Parathyroid adenoma (tissue), 2 donors: ENCODE measurements at regions not wholly inside any gene's neighbourhood (a gene's known extent, or its start where the extent isn't known, plus 50 kb on each side); places are given as distances from the start of the nearest gene placed in this dataset.

Experiments used
- H2AFZ ChIP-seq: fragments of 300-600 bp; sonication (generic); one replicate; pipeline ENCODE4 v1.7.0; 2017; ENCODE audit warnings: antibody characterized with exemption, mild to moderate bottlenecking
- H3K27ac ChIP-seq: fragments of 300-600 bp; sonication (generic); one replicate; pipeline ENCODE4 v1.7.0; 2017
- H3K27me3 ChIP-seq: fragments of 300-600 bp; sonication (generic); one replicate; pipeline ENCODE4 v1.7.0; 2017; ENCODE audit warnings: low read length; ENCODE audit not compliant: control insufficient read depth, insufficient read depth
- H3K36me3 ChIP-seq: fragments of 300-600 bp; sonication (generic); one replicate; pipeline ENCODE4 v1.7.0; 2017; ENCODE audit warnings: low read length; ENCODE audit not compliant: control insufficient read depth, insufficient read depth
- H3K4me1 ChIP-seq: fragments of 300-600 bp; sonication (generic); one replicate; pipeline ENCODE4 v1.7.0; 2017; ENCODE audit warnings: control low read depth
- H3K4me2 ChIP-seq: fragments of 300-600 bp; sonication (generic); one replicate; pipeline ENCODE4 v1.7.0; 2017; ENCODE audit warnings: low read length
- H3K4me3 ChIP-seq: fragments of 300-600 bp; sonication (generic); one replicate; pipeline ENCODE4 v1.7.0; 2017; ENCODE audit warnings: low read depth, low read length
- H3K79me2 ChIP-seq: fragments of 300-600 bp; sonication (generic); one replicate; pipeline ENCODE4 v1.7.0; 2017; ENCODE audit warnings: control low read depth
- H3K9ac ChIP-seq: fragments of 300-600 bp; sonication (generic); one replicate; pipeline ENCODE4 v1.7.0; 2017; ENCODE audit warnings: mild to moderate bottlenecking
- H3K9me3 ChIP-seq: fragments of 300-600 bp; sonication (generic); one replicate; pipeline ENCODE4 v1.7.0; 2017; ENCODE audit warnings: low read length; ENCODE audit not compliant: control insufficient read depth
- CTCF ChIP-seq: fragments of 300-600 bp; sonication (generic); IDR thresholded peaks from one replicate; pipeline ENCODE4 v1.7.0; 2017; ENCODE audit warnings: antibody characterized with exemption, mild to moderate bottlenecking
- donor health status: primary hyperparathyroidism.

- H3K27ac ChIP-seq, result no peak overlapping the region
- H3K27me3 ChIP-seq, result no peaks in the 10 kb centered on the region
- H3K9me3 ChIP-seq, result no peaks in the 10 kb centered on the region
- H3K4me3 ChIP-seq, result no peak overlapping the region
- H3K9ac ChIP-seq, result no peak overlapping the region
- H3K4me1 ChIP-seq, result peaks cover 4% of the 10 kb centered on the region
- H3K4me2 ChIP-seq, result no peak overlapping the region
- TF ChIP-seq CTCF, result no peak
- no peaks in the 10 kb centered on the region for H3K36me3 ChIP-seq
- H2AFZ ChIP-seq, result no peak overlapping the region
- peaks cover 16% of the 10 kb centered on the region for H3K79me2 ChIP-seq
These were observed 129.8 kb upstream of the LIMCH1 start for GRCh38 chr4:41408150-41408549.

- no peak for TF ChIP-seq CTCF
- no peak overlapping the region for H3K4me2 ChIP-seq
- no peak overlapping the region for H3K27ac ChIP-seq
- no peak overlapping the region for H2AFZ ChIP-seq
- no peaks in the 10 kb centered on the region for H3K27me3 ChIP-seq
- no peaks in the 10 kb centered on the region for H3K9me3 ChIP-seq
- peaks cover 4% of the 10 kb centered on the region for H3K4me1 ChIP-seq
- peaks cover 15% of the 10 kb centered on the region for H3K79me2 ChIP-seq
- H3K4me3 ChIP-seq, result no peak overlapping the region
- no peak overlapping the region for H3K9ac ChIP-seq
- H3K36me3 ChIP-seq, result no peaks in the 10 kb centered on the region
These were observed 128.9 kb upstream of the LIMCH1 start for GRCh38 chr4:41408859-41409593.

GRCh38 chr4:41409594-41409895 is 128.4 kb upstream of the LIMCH1 start:
- Histone ChIP-seq H3K4me3 (no peak overlapping the region), H3K4me2 (no peak overlapping the region), H3K4me1 (peaks cover 4% of the 10 kb centered on the region), H2AFZ (no peak overlapping the region), H3K36me3 (no peaks in the 10 kb centered on the region), H3K9ac (no peak overlapping the region), H3K27me3 (no peaks in the 10 kb centered on the region), H3K79me2 (peaks cover 13% of the 10 kb centered on the region), H3K27ac (no peak overlapping the region), H3K9me3 (no peaks in the 10 kb centered on the region)
- TF ChIP-seq CTCF, result no peak

- Histone ChIP-seq H3K36me3 (no peaks in the 10 kb centered on the region), H3K27ac (no peak overlapping the region)
These were observed 127.9 kb upstream of the LIMCH1 start for GRCh38 chr4:41410049-41410448.

More at GRCh38 chr4:41410049-41410448, 127.9 kb upstream of the LIMCH1 start:
- Histone ChIP-seq H3K4me1 (peaks cover 4% of the 10 kb centered on the region), H3K4me2 (no peak overlapping the region), H3K9ac (no peak overlapping the region), H3K27me3 (no peaks in the 10 kb centered on the region), H3K4me3 (no peak overlapping the region), H3K9me3 (no peaks in the 10 kb centered on the region), H2AFZ (no peak overlapping the region), H3K79me2 (peaks cover 13% of the 10 kb centered on the region)
- TF ChIP-seq CTCF, result no peak
